GM12874 (cell line): ENCODE measurements at regions not wholly inside any gene's neighbourhood (a gene's known extent, or its start where the extent isn't known, plus 50 kb on each side); places are given as distances from the start of the nearest gene placed in this dataset.

Source experiments
- TF ChIP-seq, protein P1 (sequence below): IDR thresholded peaks from 2 replicates; pipeline ENCODE4 v1.5.1; 2011; ENCODE audit warnings: low read depth, mild to moderate bottlenecking, control low read depth, low read length, moderate library complexity; ENCODE audit not compliant: insufficient read depth

DNA sequence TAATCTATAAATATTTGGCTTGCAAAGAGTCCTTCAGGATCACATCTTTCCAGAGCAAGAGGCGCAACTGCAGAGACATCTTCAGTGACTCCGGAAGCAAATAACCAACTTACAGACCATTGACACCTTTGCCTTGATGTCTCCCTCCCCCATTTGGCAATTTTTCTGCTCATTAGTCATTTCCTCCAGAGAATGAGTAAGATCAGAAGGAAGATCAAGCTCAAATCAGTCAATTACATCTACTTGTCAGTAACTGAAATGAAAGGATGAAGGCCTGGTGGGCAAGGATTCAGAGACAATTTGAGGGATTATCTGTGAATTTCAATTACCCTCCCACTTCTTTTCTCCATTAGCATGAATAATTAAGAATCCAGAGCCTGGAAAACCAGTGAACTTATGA lies 665.6 kb upstream of the CPEB2 start:
- TF ChIP-seq, protein P1, sequence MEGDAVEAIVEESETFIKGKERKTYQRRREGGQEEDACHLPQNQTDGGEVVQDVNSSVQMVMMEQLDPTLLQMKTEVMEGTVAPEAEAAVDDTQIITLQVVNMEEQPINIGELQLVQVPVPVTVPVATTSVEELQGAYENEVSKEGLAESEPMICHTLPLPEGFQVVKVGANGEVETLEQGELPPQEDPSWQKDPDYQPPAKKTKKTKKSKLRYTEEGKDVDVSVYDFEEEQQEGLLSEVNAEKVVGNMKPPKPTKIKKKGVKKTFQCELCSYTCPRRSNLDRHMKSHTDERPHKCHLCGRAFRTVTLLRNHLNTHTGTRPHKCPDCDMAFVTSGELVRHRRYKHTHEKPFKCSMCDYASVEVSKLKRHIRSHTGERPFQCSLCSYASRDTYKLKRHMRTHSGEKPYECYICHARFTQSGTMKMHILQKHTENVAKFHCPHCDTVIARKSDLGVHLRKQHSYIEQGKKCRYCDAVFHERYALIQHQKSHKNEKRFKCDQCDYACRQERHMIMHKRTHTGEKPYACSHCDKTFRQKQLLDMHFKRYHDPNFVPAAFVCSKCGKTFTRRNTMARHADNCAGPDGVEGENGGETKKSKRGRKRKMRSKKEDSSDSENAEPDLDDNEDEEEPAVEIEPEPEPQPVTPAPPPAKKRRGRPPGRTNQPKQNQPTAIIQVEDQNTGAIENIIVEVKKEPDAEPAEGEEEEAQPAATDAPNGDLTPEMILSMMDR, result no peak

DNA sequence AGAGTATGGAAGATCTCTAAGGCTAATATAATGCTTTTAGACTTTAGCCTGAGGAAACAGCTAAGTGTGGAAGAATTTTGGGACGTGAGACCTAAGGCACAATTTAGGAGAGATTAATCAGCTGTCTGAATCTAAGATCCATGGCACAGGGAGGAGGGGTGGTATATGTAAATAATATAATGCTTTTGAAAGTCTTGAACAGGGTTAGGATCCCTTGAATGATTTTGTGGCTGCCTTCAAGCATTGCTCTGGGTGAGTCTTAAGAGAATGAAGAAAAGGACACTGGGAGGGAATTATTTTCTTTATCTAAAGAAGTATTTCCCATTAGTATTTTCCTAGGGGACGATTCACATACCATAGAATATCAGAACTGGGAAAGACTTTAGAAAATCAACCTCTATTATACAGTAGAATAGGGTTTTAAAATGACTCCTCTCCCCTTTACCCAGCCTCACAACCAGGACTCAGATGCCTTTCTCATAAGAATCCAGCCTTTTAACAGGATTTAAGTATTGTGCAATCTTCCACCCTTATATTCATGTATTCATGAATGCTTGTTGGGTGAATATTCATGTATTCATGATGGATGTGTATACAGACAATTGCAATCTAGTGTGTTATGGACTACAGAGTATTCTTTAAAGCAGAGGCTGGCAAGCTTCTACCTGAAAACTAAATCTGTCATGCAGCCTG lies 664.2 kb upstream of the CPEB2 start:
- TF ChIP-seq, protein P1, result no peak

DNA sequence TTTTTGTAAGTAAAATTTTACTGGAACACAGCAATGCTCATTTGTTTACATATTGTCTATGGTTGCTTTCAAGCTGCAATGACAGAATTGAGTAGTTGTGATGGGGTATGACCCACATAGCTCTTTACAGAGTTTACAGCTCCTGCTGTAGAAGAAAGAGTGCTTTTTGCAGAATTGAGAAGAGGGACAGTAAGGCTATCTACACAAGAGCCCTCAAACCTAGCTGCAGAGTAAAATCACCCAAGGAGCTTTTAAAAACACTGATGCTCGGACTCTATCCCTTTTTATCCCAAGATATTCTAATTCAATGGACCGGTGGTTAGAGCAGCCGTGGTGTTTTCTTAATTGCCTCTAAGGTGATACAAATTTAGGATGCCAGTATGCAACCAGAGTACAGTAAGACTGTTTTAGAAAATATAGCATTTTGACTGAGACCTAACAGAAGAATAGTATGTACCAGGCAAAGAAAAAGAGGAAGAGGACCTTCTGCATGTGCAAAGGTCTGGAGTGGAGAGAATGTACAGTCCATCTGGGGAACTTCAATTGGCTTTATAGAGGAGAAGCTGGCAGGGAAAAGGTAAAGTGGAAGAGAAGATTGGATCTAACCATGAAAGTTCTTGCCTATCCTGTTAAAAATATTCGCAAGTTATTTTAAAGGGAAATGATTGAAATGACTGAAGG lies 663.6 kb upstream of the CPEB2 start:
- TF ChIP-seq, protein P1, result no peak

DNA sequence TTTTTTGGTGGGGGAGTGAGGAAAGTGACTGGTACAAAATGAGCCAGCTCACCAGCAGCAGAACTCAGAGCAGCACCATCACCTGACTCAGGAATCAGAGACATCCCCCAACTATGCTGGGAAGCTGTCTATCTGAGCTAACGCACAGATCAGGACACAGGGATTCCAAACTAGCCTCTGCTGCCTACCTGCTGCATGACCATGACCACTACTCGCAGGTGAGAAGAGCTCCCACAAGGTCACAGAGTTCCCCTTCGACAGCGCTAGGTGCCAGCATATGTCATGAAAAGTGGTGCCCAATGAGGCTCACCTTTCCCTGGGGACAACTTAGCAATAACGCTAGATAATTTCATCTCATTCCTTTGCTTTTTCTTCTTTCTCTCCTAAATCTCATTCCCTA lies 662.6 kb upstream of the CPEB2 start:
- TF ChIP-seq, protein P1, result no peak

DNA sequence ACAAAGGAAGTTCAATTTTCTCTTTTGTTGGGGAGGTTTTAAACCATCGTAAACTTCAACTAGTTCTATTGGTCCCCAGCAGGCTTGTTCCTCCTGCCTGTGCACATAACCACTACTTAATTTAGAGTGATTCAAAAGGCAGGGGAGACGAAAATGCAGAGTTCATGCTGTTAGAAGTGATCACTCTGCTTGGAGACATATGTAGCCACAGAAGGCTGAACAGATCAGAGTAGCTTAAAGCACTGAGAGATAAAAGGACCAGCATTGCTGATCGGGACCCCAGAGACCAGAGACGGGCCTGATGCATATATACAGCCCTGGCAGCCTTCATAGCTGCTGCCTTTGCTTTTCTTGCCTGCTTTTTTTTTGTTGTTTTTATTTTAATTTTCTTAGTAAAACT lies 662.0 kb upstream of the CPEB2 start:
- TF ChIP-seq, protein P1, result no peak

DNA sequence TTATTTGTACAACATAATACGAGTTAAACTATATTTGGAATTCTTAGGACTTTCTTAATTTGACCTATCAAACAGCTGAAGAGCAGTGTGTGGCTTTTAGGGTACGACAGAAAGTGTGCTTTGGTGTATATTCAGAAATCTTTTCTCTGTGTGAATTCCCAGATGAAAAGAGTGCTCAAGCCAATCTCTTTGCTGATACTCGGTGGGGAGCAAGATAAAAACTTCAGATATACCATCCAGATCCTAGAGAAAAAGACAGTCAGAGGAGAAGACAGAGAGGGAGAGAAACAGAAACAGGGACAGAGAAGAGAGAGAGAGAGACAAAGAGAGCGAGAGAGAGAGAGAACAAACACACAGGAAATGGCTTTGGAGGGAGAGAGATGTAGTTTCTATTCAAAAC lies 658.3 kb upstream of the CPEB2 start:
- TF ChIP-seq, protein P1, result no peak

DNA sequence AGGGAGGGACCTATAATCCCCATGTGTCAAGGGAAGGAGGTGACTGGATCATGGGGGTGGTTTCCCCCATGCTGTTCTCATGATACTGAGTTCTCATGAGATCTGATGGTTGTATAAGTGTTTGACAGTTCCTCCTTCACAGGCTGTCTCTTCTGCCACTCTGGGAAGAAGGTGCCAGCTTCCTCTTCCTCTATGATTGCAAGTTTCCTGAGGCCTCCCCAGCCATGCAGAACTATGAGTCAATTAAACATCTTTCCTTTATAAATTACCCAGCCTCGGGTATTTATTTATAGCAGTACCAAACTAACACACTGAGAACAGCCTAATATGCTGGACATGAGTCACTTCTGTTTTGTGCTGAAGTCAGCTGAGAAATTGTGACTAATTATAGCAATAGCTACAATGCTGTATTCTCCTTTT lies 656.9 kb upstream of the CPEB2 start:
- TF ChIP-seq, protein P1, result no peak
